MCF 10A (cell line): ENCODE measurements at regions not wholly inside any gene's neighbourhood (a gene's known extent, or its start where the extent isn't known, plus 50 kb on each side); places are given as distances from the start of the nearest gene placed in this dataset.
A peak's percentile ranks its signal among the peaks of the same experiment; 100 is the strongest.
"Not testable (repeated sequence)": the region's sequence is repeated elsewhere in the genome, so short reads cannot be mapped to it uniquely, and the experiment has no call there.

Source experiments
- BruUV-seq: library from RNA; stranded (reverse); fragments of 400-500 nt; replicated peaks from 2 replicates; lab custom pipeline; 2021; lab: Mats Ljungman, UMichigan
- CTCF ChIA-PET: fragments of 300-600 bp; sonication (Branson Sonifier 250); formaldehyde crosslinking; extraction: SDS; loops from one replicate; lab custom pipeline; 2021; ENCODE audit warnings: antibody characterized with exemption, inconsistent platforms; lab: Yijun Ruan, JAX
- POLR2A ChIA-PET: fragments of 300-600, 350-650 bp; sonication (Branson Sonifier 250); formaldehyde crosslinking; extraction: SDS; loops from one replicate; lab custom pipeline; 2020; ENCODE audit warnings: antibody characterized with exemption, inconsistent platforms; lab: Yijun Ruan, JAX
- DNase-seq: peaks from one replicate; pipeline ENCODE4 v3.0.0-alpha.2; 2018; ENCODE audit not compliant: unreplicated experiment
- H3K27ac Mint-ChIP-seq: one replicate; pipeline ENCODE4 v1.8.0; 2022; ENCODE audit warnings: mild to moderate bottlenecking, low read depth, mixed read lengths; ENCODE audit not compliant: unreplicated experiment
- H3K27me3 Mint-ChIP-seq: one replicate; pipeline ENCODE4 v1.8.0; 2022; ENCODE audit warnings: mixed read lengths; ENCODE audit not compliant: insufficient read depth, unreplicated experiment
- H3K36me3 Mint-ChIP-seq: one replicate; pipeline ENCODE4 v1.8.0; 2022; ENCODE audit warnings: mild to moderate bottlenecking, moderate library complexity, mixed read lengths; ENCODE audit not compliant: insufficient read depth, unreplicated experiment
- H3K4me1 Mint-ChIP-seq: one replicate; pipeline ENCODE4 v1.8.0; 2022; ENCODE audit warnings: mixed read lengths; ENCODE audit not compliant: insufficient read depth, unreplicated experiment
- H3K4me3 Mint-ChIP-seq: one replicate; pipeline ENCODE4 v1.8.0; 2022; ENCODE audit warnings: mild to moderate bottlenecking, moderate library complexity, mixed read lengths; ENCODE audit not compliant: unreplicated experiment
- H3K9me3 Mint-ChIP-seq: one replicate; pipeline ENCODE4 v1.8.0; 2022; ENCODE audit warnings: mixed read lengths; ENCODE audit not compliant: unreplicated experiment
- CTCF ChIP-seq: fragments of 200-600 bp; IDR thresholded peaks from one replicate; pipeline ENCODE4 v1.8.0; 2022; ENCODE audit warnings: antibody characterized with exemption, mild to moderate bottlenecking; ENCODE audit not compliant: unreplicated experiment
- intact Hi-C: fragments of 100-400 bp; cut with micrococcal nuclease; formaldehyde crosslinking; loops from 2 replicates; pipeline ENCODE4 v1.14.1; 2022

- intact Hi-C loops: loop anchor here (1.0 to 2.0 kb wide), 2 partner anchors 324 to 380 kb away; no protein-coding TSS in a partner anchor
- H3K9me3 Mint-ChIP-seq: no peaks in the 10 kb centered on the region
- peak; percentile 44 for TF ChIP-seq CTCF
- ChIA-PET POLR2A (interaction anchor here (0.6 to 1.7 kb wide), 7 partner anchors 12 to 324 kb away, joined by 3 to 8 read pairs (median 3); no protein-coding TSS in a partner anchor), CTCF (interaction anchor here (0.5 to 4.3 kb wide), 13 partner anchors 12 to 483 kb away, joined by 3 to 45 read pairs (median 3); no protein-coding TSS in a partner anchor)
- H3K27me3 Mint-ChIP-seq: no peaks in the 10 kb centered on the region
- no TSS peak for BruUV-seq
- H3K27ac Mint-ChIP-seq: no peak overlapping the region
- H3K4me3 Mint-ChIP-seq: no peak overlapping the region
- peaks cover 14% of the 10 kb centered on the region for H3K4me1 Mint-ChIP-seq
- H3K36me3 Mint-ChIP-seq: no peaks in the 10 kb centered on the region
- peak; percentile 21 for DNase-seq
These were observed 116.3 kb downstream of the TANC2 start for GRCh38 chr17:63082273-63082861.

GRCh38 chr17:63082952-63083351 lies 116.9 kb downstream of the TANC2 start:
- CTCF ChIA-PET: interaction anchor here (0.6 to 4.3 kb wide), 8 partner anchors 11 to 437 kb away, joined by 3 to 45 read pairs (median 4); partner anchors contain the start of gene TANC2
- BruUV-seq: no TSS peak
- H3K9me3 Mint-ChIP-seq: no peaks in the 10 kb centered on the region
- no peaks in the 10 kb centered on the region for H3K27me3 Mint-ChIP-seq
- intact Hi-C loops: loop anchor here (1.0 to 2.0 kb wide), 2 partner anchors 323 to 380 kb away; no protein-coding TSS in a partner anchor
- POLR2A ChIA-PET: interaction anchor here (0.6 to 1.5 kb wide), 3 partner anchors 11 to 317 kb away, joined by 3 to 4 read pairs (median 3); no protein-coding TSS in a partner anchor
- no peaks in the 10 kb centered on the region for H3K36me3 Mint-ChIP-seq
- no peak for DNase-seq
- no peak for TF ChIP-seq CTCF
- H3K4me1 Mint-ChIP-seq: peaks cover 12% of the 10 kb centered on the region
- no peak overlapping the region for H3K4me3 Mint-ChIP-seq
- no peak overlapping the region for H3K27ac Mint-ChIP-seq

GRCh38 chr17:63086483-63087185 lies 120.6 kb downstream of the TANC2 start:
- TF ChIP-seq CTCF: no peak
- DNase-seq: no peak
- H3K4me1 Mint-ChIP-seq: peaks cover 20% of the 10 kb centered on the region
- H3K9me3 Mint-ChIP-seq: no peaks in the 10 kb centered on the region
- no peaks in the 10 kb centered on the region for H3K27me3 Mint-ChIP-seq
- H3K4me3 Mint-ChIP-seq: no peak overlapping the region
- no peak overlapping the region for H3K27ac Mint-ChIP-seq
- ChIA-PET CTCF (interaction anchor here (0.7 kb wide), 1 partner anchor 413 kb away, joined by 3 read pairs; no protein-coding TSS in a partner anchor), POLR2A (interaction anchor here (0.6 to 1.3 kb wide), 2 partner anchors 13 to 320 kb away, joined by 3 read pairs; no protein-coding TSS in a partner anchor)
- BruUV-seq: no TSS peak
- intact Hi-C loops: no loop called here
- peaks cover 8% of the 10 kb centered on the region for H3K36me3 Mint-ChIP-seq

- BruUV-seq, H3K9me3 Mint-ChIP-seq, POLR2A ChIA-PET, H3K27me3 Mint-ChIP-seq, intact Hi-C loops, H3K27ac Mint-ChIP-seq, CTCF ChIA-PET, DNase-seq, H3K4me3 Mint-ChIP-seq, H3K36me3 Mint-ChIP-seq: not testable (repeated sequence)
- peaks cover 23% of the 10 kb centered on the region for H3K4me1 Mint-ChIP-seq
These were observed 124.5 kb downstream of the TANC2 start for GRCh38 chr17:63090358-63091114.

GRCh38 chr17:63091909-63092308 lies 125.9 kb downstream of the TANC2 start:
- H3K27ac Mint-ChIP-seq, H3K4me3 Mint-ChIP-seq, H3K27me3 Mint-ChIP-seq, intact Hi-C loops, BruUV-seq, H3K9me3 Mint-ChIP-seq, H3K36me3 Mint-ChIP-seq, DNase-seq, POLR2A ChIA-PET: not testable (repeated sequence)
- H3K4me1 Mint-ChIP-seq: peaks cover 30% of the 10 kb centered on the region
- CTCF ChIA-PET: interaction anchor here (0.7 kb wide), 1 partner anchor 314 kb away, joined by 3 read pairs; no protein-coding TSS in a partner anchor
